Naive thymus-derived CD8-positive, alpha-beta T cell (primary cell): ENCODE measurements at regions not wholly inside any gene's neighbourhood (a gene's known extent, or its start where the extent isn't known, plus 50 kb on each side); places are given as distances from the start of the nearest gene placed in this dataset.
"Not testable (repeated sequence)": the region's sequence is repeated elsewhere in the genome, so short reads cannot be mapped to it uniquely, and the experiment has no call there.

Experiments used
- ATAC-seq, 2 donors: fragments of 150-1000 bp; cut with Tn5 transposase in 1 of 2; sonication (Bioruptor Pico), chemical (Tn5 transposase) in 1 of 2; 1 replicate in 1 of 2; 2 replicates in 1 of 2; pipeline ENCODE4 v1.10.0; 2021; ENCODE audit warnings: mild to moderate bottlenecking in 2 of 2, moderate library complexity in 2 of 2
- POLR2A ChIA-PET: fragments of 350-600 bp; sonication (Branson Sonifier 250); formaldehyde crosslinking; loops from one replicate; lab custom pipeline; 2021; ENCODE audit warnings: antibody characterized with exemption; lab: Charles Lee
- DNase-seq, 10 donors: peaks; one replicate each; pipeline versions ENCODE4 v3.0.0 to v3.0.0-alpha.2; 2020 to 2022
- H3K27ac Mint-ChIP-seq, 10 donors: one replicate each; pipeline ENCODE4 v1.8.0; 2020 to 2022; ENCODE audit warnings: mild to moderate bottlenecking in 10 of 10, mixed read lengths in 10 of 10, moderate library complexity in 4 of 10, inconsistent platforms in 1 of 10
- H3K27me3 Mint-ChIP-seq, 5 donors: one replicate each; pipeline ENCODE4 v1.8.0; 2021 to 2022; ENCODE audit warnings: mixed read lengths in 5 of 5
- H3K36me3 Mint-ChIP-seq, 3 donors: one replicate each; pipeline ENCODE4 v1.8.0; 2020 to 2022; ENCODE audit warnings: mixed read lengths in 3 of 3, mild to moderate bottlenecking in 2 of 3, inconsistent platforms in 1 of 3
- H3K4me1 Mint-ChIP-seq, 4 donors: one replicate each; pipeline ENCODE4 v1.8.0; 2021 to 2022; ENCODE audit warnings: mixed read lengths in 4 of 4
- H3K4me3 Mint-ChIP-seq, 10 donors: one replicate each; pipeline ENCODE4 v1.8.0; 2020 to 2022; ENCODE audit warnings: mild to moderate bottlenecking in 10 of 10, mixed read lengths in 10 of 10, moderate library complexity in 6 of 10, inconsistent platforms in 1 of 10
- H3K9me3 Mint-ChIP-seq, 9 donors: one replicate each; pipeline ENCODE4 v1.8.0; 2020 to 2022; ENCODE audit warnings: mixed read lengths in 9 of 9, mild to moderate bottlenecking in 3 of 9, inconsistent platforms in 1 of 9, moderate library complexity in 1 of 9

GRCh38 chr3:71990545-71990944, 205.6 kb upstream of the PROK2 start:
- ATAC-seq (no peak), DNase-seq (no peak)
- POLR2A ChIA-PET: no interaction called here
- Mint-ChIP-seq H3K4me1 (peaks cover 4 to 7% (median 6%) of the 10 kb centered on the region in 4 donors), H3K36me3 (no peaks in the 10 kb centered on the region), H3K27me3 (peaks cover 0 to 4% (median 2%) of the 10 kb centered on the region in 5 donors), H3K9me3 (peaks cover 0 to 11% (median 4%) of the 10 kb centered on the region in 9 donors), H3K27ac (no peak overlapping the region), H3K4me3 (no peak overlapping the region)

DNA sequence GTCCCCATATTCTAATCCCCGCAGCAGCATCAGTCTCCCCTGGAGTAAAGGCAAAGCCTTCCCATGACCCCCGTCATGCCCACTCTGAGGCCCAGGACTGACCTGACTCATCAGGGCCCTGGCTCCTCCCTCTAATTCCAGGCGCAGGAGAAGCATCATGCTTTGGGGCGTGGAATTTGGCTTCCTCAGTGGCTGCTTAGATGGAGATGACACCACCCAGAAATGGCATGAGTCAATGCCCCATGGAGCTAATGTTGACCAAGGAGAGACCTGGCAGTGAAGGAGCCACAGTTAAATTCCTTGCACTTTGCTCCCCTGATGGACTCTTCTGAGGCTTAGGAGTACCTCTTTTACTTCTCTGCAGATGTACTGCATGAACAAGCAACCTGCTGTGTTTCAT, 204.2 kb upstream of the PROK2 start:
- no peak overlapping the region for H3K4me3 Mint-ChIP-seq
- POLR2A ChIA-PET: no interaction called here
- DNase-seq (no peak), ATAC-seq (no peak)
- H3K36me3 Mint-ChIP-seq: no peaks in the 10 kb centered on the region
- peaks cover 7 to 19% (median 13%) of the 10 kb centered on the region in 4 donors for H3K4me1 Mint-ChIP-seq
- no peak overlapping the region for H3K27ac Mint-ChIP-seq
- H3K9me3 Mint-ChIP-seq: peaks cover 0 to 11% (median 4%) of the 10 kb centered on the region in 9 donors
- H3K27me3 Mint-ChIP-seq: peaks cover 0 to 4% (median 2%) of the 10 kb centered on the region in 5 donors

- no peak for DNase-seq
- Mint-ChIP-seq H3K4me3 (no peak overlapping the region), H3K4me1 (peaks cover 4 to 20% (median 13%) of the 10 kb centered on the region in 4 donors), H3K27ac (no peak overlapping the region), H3K9me3 (peaks cover 0 to 11% (median 4%) of the 10 kb centered on the region in 9 donors), H3K27me3 (no peaks in the 10 kb centered on the region), H3K36me3 (no peaks in the 10 kb centered on the region)
- ATAC-seq: no peak
- POLR2A ChIA-PET: no interaction called here
Observed at GRCh38 chr3:71987828-71988227, 202.9 kb upstream of the PROK2 start.

DNA sequence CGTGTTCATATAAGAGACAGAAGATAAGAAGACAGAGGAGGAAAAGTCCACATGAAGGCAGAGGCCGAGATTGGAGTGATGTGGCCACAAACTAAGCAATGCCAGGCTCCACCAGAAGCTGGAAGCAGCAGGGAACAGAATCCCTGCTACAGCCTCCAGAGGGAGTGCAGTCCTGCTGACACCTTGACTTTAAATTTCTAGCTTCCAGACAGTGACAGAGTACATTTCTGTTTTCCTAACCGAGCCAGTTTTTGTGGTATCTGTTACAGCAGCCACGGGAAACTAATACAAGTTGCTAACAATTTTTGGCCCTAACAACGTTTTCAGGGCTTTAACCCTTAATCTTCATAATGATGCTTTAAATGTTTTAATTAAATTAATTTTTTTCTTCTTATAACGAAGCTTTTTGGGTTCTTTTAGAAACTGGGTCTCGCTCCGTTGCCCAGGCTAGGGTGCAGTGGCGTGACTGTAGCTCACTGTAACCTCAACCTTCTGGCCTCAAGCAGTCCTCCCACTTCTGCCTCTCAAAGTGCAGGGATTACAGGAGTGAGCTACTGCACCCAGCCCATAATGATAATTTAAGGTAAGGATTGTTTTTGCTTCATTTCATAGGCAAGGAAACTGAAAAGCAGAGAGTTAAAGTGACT, 202.3 kb upstream of the PROK2 start:
- Mint-ChIP-seq H3K4me1 (peaks cover 4 to 20% (median 14%) of the 10 kb centered on the region in 4 donors), H3K4me3 (no peak overlapping the region), H3K27me3 (no peaks in the 10 kb centered on the region), H3K27ac (no peak overlapping the region), H3K36me3 (no peaks in the 10 kb centered on the region), H3K9me3 (peaks cover 0 to 11% (median 4%) of the 10 kb centered on the region in 9 donors)
- ATAC-seq: no peak
- DNase-seq: no peak
- POLR2A ChIA-PET: interaction anchor here (0.8 kb wide), 1 partner anchor 308 kb away, joined by 3 read pairs; no protein-coding TSS in a partner anchor

DNA sequence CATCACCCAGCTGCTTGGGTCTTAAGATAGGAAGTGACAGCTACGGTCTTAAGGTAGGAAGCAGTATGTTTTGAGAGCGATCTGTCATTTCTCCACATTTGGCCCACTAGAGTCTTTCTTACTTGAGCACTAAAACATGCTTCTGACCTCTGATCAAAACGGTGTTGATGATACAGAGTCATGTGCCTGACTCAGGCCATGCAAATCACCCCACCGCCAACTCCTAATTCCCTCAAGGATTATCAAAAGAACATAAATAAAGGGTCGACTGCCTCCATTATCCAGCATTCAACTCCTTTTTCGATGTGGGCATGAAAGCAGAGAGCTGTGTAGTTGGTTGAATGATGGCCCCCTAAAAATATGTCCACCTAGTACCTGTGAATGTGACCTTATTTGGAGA, 201.7 kb upstream of the PROK2 start:
- ATAC-seq: no peak
- H3K4me3 Mint-ChIP-seq: no peak overlapping the region
- no peak for DNase-seq
- H3K27ac Mint-ChIP-seq: no peak overlapping the region
- peaks cover 0 to 11% (median 4%) of the 10 kb centered on the region in 9 donors for H3K9me3 Mint-ChIP-seq
- H3K36me3 Mint-ChIP-seq: no peaks in the 10 kb centered on the region
- H3K4me1 Mint-ChIP-seq: peaks cover 4 to 20% (median 15%) of the 10 kb centered on the region in 4 donors
- POLR2A ChIA-PET: interaction anchor here (0.8 kb wide), 1 partner anchor 309 kb away, joined by 3 read pairs; no protein-coding TSS in a partner anchor
- H3K27me3 Mint-ChIP-seq: no peaks in the 10 kb centered on the region

DNA sequence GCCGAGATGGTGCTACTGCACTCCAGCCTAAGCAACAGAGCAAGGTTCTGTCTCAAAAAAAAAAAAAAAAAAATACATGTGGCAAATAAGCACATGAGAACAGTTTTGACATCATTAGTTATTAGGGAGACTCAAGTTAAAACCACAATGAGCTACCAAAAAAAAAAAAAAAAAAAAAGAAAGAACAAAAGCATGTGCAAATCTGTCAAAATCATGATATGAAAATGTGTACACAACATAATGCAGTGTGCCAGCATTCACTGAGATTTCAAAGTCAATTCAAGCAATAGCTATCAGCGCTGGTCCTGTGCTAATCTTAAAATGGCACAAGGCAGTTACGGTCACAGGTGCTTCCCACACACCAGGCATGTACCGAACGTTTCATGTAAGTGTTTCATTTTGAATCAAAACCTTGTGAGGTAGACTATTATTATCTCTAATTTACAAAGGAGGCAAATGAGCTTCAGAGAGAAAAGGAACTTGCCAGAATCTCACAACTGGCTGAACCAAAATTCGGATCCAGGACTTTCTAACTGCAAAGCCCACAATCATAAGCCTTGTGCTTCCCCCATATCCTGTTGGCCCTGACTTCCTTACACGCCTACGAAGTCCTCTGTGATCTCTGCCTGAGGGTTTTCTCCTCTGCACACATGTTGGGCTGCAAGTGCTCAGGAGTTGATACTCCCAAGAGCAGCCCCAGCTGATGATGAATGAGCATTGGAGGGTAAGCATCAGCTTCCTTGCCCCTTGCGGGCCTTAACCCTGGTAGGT, 200.1 kb upstream of the PROK2 start:
- Mint-ChIP-seq H3K9me3 (no peaks in the 10 kb centered on the region), H3K4me3 (peak overlapping the region in 9 of 10 donors; percentile 27 to 81 (median 63)), H3K27me3 (peaks cover 0 to 4% (median 0%) of the 10 kb centered on the region in 5 donors), H3K27ac (peak overlapping the region in 2 of 10 donors; percentile 56 to 69), H3K4me1 (peaks cover 4 to 18% (median 12%) of the 10 kb centered on the region in 4 donors), H3K36me3 (no peaks in the 10 kb centered on the region)
- POLR2A ChIA-PET: interaction anchor here (0.6 to 0.7 kb wide), 2 partner anchors 462 to 992 kb away, joined by 3 to 4 read pairs; no protein-coding TSS in a partner anchor
- DNase-seq (peak in 2 of 10 donors; percentile 3 to 7), ATAC-seq (peak; percentile 41 to 53)

DNA sequence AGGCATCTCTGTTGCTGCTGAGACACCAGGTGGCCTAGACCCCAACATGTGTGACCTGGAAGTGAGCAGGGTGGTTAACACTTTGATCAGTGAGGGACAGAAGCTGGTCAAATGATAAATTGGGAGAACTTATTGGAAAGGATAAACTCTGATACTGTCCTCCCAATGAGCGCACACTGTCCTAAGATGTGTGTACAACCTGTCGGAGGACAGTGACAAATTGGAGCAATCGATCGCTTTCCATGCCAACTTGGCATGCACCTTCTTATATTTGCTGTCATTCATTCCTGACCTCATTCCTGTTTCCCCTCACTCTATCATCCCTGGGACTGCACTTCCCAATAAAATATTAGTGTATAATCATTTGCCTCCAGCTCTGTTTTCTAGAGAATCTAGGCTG, 198.7 kb upstream of the PROK2 start:
- Mint-ChIP-seq H3K36me3 (no peaks in the 10 kb centered on the region), H3K4me1 (peaks cover 4 to 18% (median 12%) of the 10 kb centered on the region in 4 donors), H3K4me3 (no peak overlapping the region), H3K27me3 (peaks cover 0 to 6% (median 0%) of the 10 kb centered on the region in 5 donors), H3K27ac (no peak overlapping the region), H3K9me3 (no peaks in the 10 kb centered on the region)
- POLR2A ChIA-PET: no interaction called here
- DNase-seq (no peak), ATAC-seq (no peak)

DNA sequence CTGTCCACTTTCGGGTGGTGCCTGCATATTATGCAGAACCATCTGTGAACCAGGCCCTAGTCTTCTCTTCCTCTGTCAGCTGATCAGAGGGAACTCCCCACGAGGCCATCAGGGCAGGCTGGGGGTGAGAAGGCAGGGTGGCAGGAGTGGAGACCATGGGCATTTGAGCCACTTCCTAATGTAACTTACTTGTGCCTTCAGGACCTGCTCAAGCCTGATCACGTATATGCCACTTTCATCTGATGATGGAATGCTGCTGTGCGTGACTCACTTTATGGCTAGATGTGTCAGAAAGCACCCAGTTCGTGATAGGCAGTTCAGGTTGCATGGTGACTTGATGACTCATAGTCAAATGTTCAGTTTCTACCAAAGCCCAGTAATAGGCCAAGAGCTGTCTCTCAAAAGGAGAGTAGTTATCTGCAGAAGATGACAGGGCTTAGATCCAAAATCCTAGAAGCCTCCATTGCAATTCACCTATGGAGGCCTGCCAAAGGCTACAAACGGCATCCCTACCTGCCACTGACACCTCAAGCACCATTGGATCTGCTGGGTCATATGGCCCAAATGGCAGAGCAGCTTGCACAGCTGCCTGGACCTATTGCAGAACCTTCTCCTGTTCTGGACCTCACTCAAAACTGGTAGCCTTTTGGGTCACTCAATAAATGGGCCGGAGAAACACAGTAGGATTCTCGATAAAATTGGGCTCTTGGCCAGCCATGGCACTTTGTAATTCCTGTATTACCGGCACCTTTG, 197.7 kb upstream of the PROK2 start:
- POLR2A ChIA-PET, H3K36me3 Mint-ChIP-seq, H3K4me3 Mint-ChIP-seq, H3K27me3 Mint-ChIP-seq, ATAC-seq, DNase-seq, H3K9me3 Mint-ChIP-seq, H3K27ac Mint-ChIP-seq: not testable (repeated sequence)
- peaks cover under 1 to 14% (median 11%) of the 10 kb centered on the region in 4 donors for H3K4me1 Mint-ChIP-seq

- POLR2A ChIA-PET: no interaction called here
- Mint-ChIP-seq H3K27me3 (peaks cover 0 to 8% (median 2%) of the 10 kb centered on the region in 5 donors), H3K4me1 (peaks cover 0 to 4% (median under 1%) of the 10 kb centered on the region in 4 donors), H3K27ac (no peak overlapping the region), H3K4me3 (no peak overlapping the region), H3K36me3 (peaks cover 0 to 4% (median 0%) of the 10 kb centered on the region in 3 donors), H3K9me3 (no peaks in the 10 kb centered on the region)
- ATAC-seq: no peak
- no peak for DNase-seq
Observed at GRCh38 chr3:71979175-71979574, 194.2 kb upstream of the PROK2 start.

DNA sequence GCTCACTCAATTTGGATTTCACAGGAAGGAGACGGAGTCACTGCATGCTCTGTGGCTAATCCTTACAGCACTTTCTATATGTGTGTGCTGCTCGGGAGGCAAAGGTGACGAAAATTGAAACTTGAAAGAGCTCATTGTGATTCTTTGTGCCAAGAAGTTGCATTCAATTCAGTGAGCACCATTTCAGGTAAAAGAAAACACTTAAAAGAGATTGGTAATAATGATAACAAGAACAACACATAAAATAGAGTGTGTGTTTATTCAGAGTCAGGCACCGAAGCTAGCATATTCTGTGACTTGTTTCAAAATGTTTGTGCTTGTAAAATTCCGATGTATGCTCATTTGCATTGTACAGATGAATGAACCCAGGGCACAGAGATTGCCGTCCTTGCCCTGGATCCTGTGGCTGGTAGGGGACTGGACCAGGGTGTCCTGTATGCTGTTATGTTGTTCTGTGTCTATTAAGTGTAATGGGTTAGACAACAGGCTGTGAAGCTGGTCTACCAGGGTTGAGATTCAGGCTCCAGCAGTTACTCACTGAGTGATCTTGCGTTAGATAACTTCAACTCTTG, 193.3 kb upstream of the PROK2 start:
- Mint-ChIP-seq H3K9me3 (no peaks in the 10 kb centered on the region), H3K4me1 (peaks cover 0 to 4% (median 0%) of the 10 kb centered on the region in 4 donors), H3K27me3 (peaks cover 2 to 10% (median 4%) of the 10 kb centered on the region in 5 donors), H3K36me3 (peaks cover 0 to 4% (median 0%) of the 10 kb centered on the region in 3 donors), H3K27ac (no peak overlapping the region), H3K4me3 (no peak overlapping the region)
- POLR2A ChIA-PET: no interaction called here
- ATAC-seq (no peak), DNase-seq (no peak)

- DNase-seq (no peak), ATAC-seq (no peak)
- Mint-ChIP-seq H3K36me3 (peaks cover 0 to 4% (median 0%) of the 10 kb centered on the region in 3 donors), H3K4me1 (peaks cover 0 to 4% (median 0%) of the 10 kb centered on the region in 4 donors), H3K27me3 (peaks cover 2 to 16% (median 8%) of the 10 kb centered on the region in 5 donors), H3K27ac (no peak overlapping the region), H3K9me3 (no peaks in the 10 kb centered on the region), H3K4me3 (no peak overlapping the region)
- POLR2A ChIA-PET: no interaction called here
Observed at GRCh38 chr3:71977525-71977924, 192.6 kb upstream of the PROK2 start.

DNA sequence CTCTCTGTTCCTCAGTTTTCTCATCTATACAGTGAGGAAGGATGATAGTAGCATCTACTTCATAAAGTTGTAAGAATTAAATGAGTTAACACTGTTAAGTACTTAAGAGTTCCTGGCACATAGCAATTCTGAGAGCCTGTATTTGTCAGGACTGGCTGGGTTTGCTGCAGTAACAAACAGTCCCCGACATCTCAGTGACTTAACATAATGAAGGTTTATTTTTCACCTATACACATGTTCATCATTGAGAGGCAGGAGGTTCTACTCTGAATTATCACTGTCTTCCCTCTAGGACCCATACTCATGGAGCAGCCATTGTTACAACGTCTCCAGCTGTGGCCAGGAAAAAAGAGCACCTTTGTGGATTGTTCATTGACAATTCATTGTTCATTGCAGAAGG, 190.6 kb upstream of the PROK2 start:
- H3K4me3 Mint-ChIP-seq: no peak overlapping the region
- H3K36me3 Mint-ChIP-seq: peaks cover 0 to 7% (median 0%) of the 10 kb centered on the region in 3 donors
- H3K27ac Mint-ChIP-seq: no peak overlapping the region
- POLR2A ChIA-PET: no interaction called here
- peaks cover 2 to 18% (median 9%) of the 10 kb centered on the region in 5 donors for H3K27me3 Mint-ChIP-seq
- peaks cover 0 to 2% (median 0%) of the 10 kb centered on the region in 4 donors for H3K4me1 Mint-ChIP-seq
- no peak for ATAC-seq
- no peaks in the 10 kb centered on the region for H3K9me3 Mint-ChIP-seq
- DNase-seq: no peak
